GM18909 (cell line): ENCODE measurements at regions not wholly inside any gene's neighbourhood (a gene's known extent, or its start where the extent isn't known, plus 50 kb on each side); places are given as distances from the start of the nearest gene placed in this dataset.
"Not testable (repeated sequence)": the region's sequence is repeated elsewhere in the genome, so short reads cannot be mapped to it uniquely, and the experiment has no call there.

Source experiments
- ATAC-seq: cut with Tn5 transposase; IDR thresholded peaks from one replicate; pipeline ENCODE4 v1.9.1; 2021; ENCODE audit warnings: mild to moderate bottlenecking; ENCODE audit not compliant: unreplicated experiment, poor library complexity

DNA sequence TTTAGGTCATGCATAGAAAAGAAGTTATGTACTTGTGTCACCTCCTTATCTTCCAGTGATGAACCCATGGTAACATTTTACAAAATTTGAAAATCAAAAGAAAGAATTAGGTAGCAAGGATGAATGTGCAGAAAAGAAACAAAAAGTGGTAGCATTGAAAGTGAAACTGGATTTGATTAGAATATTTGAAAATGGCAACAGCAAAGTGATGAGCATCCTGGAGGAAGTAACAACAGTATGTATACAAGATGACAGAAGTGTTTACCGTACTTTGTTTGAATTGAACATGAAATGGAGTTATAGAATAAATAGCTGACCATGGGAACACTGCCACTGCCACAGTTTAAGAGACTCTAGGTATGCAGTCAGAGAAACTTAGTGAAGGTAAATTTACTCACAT is 1313.1 kb downstream of the CDH11 start:
- ATAC-seq = no peak

DNA sequence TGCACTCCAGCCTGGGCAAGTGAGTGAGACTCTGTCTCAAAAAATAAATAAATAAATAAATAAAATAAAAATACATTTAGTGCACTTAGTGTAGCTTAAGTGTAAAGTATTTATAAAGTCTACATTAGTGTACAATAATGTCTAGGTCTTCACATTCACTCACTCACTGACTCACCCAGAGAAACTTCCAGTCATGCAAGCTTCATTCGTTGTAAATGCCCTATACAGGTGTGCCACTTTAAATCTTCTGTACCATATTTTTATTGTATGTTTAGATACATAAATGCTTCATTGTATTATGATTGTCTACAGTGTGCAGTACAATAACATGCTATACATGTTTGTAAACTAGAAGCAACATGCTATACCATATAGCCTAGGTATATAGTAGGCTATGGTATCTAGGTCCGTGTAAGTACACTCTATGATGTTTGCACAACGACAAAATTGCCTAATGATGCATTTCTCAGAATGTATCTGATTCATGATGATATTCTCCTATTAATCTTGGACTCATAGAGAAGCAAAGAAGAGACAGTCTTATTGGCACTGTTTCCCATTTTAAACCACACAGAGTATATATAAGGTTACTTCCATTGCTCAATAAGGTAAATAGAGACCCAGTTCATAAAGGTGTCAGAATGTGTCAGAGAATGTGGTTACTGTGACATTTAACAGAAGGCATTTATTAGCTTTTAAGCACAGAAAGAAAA is 1314.9 kb downstream of the CDH11 start:
- ATAC-seq = no peak

DNA sequence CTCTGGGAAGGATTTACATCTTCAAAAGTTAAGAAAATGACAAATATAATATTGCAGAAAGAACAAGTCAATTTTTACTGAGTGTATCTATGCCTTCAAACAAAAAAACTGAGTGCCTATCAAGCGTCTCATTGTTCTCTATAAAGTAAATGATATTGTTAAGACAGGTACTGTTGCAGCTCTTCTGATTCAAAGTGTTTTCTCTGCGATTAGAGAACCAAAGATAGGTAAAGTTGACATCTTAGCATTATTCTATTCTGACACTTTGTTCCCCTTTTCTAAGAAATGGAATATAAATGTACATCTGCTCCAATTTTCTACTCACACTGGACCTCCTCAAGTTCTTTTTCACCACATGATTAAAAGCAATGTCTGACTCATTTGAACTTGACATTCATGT is 1317.7 kb downstream of the CDH11 start:
- no peak for ATAC-seq

DNA sequence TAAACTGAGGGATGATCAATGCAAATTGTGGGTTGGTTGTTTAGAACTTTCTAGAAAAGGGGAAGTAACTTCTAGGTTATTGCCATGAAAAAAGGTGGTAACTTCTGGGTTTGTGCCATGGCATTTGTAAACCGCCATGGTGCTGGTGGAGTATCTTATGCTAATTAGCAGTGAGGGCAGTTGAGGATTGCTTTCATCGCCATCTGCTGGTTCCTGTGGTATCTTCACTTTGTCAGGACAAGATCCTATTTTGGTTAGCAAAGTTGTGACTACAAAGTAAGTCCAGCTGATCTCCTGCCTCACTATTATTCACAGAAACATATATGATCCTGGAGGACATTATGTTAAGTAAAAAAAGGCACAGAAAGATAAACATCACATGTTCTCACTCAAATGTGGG is 1332.3 kb downstream of the CDH11 start:
- no peak for ATAC-seq

DNA sequence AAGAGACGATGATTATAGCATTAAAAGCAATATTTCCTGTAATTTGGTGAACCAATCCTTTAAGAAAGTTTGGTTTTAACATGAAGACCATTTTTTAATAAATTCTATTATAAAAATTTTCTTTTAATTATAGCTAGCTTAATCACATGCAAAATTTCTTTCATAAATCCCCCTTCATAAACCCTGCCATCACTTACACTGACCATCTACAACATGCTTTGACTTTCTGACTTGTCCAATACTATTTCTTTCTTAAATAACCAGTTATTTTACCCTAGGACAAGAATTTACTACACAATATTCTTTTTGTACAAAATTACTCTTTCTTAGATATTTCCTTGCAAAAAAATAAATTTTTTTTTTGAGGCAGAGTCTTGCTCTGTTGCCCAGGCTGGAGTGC is 1334.8 kb downstream of the CDH11 start:
- ATAC-seq = no peak

DNA sequence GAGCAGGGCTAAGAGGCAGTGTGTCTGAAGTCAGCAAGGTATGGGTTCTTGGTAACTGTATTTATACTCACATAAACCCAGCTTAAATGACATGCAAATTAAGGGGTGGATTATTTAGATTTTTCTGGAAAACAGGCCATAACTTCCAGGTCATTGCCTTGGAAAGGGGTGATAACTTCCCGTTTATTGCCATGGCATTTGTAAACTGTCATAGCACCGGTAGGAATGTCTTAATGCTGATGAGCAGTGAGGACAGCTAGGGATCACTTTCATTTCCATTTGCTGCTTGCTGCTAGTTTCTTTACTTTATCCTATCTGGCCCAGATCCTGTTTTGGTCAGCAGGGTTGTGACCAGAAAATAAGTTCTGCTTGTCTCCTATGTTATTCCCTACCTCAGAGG is 1336.7 kb downstream of the CDH11 start:
- no peak for ATAC-seq

DNA sequence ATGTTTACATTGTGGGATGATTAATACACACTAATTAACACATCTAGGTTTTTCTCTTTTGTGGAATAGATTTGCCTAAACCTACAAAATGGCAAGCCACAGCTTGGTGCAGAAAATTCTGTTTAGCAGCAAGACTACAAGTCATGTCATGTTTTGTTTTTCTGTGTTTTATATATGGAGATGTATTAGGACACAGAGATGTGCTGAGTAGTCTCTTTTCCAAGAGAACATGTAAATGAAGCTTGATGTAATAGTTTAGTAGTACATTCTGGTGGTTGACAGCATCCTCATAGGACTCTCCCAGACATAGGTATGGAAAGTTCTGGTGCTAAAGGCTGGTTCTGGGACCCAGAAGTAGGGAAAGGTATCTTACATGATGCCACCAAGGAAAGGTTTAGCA is 1345.4 kb downstream of the CDH11 start:
- ATAC-seq = no peak

DNA sequence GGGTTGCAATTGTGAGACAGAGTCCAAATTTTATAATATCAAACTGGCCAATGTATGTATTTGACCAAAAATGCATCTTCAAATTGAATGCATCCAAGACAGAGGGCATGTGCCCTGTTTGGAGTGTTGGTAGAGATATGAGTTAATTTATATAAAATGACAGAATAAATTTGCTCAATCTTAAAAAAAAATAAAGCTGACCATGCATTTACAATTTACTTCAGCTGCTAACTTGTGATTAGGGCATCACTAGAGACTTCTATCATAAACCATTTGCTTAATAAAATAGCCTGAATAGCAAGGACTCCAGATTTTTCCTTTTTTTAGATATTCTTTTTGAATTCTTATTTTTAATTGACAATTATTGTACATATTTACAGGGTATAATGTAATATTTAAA is 1345.8 kb downstream of the CDH11 start:
- no peak for ATAC-seq

DNA sequence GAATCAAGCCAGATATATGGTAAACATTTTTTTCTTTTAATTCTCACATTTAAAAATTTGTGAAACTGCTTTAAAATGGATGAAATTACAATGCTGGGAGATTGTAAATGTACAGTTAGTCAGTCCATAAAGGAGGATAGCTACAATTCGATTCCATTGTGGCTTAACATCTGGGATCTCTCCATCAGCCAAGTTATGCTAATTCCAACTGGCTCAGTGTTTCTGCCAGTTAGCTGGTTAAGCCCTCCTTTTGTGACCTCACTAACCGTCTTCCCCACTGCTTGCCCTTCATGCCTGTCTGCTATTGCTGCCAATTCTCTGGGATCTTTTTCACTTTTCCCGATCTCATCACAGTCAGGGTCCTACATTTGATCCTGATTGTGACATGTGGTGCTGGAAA is 1347.6 kb downstream of the CDH11 start:
- no peak for ATAC-seq

DNA sequence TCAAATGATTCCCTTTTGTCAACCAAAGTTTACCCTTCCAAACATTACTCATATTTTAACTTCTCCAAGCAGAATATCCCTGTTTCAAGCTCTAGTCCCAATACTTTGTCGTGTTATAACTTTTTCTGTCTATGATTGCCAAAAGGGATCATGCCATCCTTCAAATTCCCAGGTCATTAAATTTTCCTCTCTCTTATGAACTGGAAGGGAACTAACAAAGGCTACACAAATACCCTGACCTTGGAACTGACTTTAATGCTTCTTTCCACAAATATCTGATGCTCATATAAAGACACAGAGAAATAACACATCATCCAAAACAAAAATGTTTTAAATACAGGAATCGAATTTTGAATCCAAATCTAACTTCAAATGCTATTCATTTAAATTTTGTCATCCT is 1352.7 kb downstream of the CDH11 start:
- ATAC-seq = no peak

DNA sequence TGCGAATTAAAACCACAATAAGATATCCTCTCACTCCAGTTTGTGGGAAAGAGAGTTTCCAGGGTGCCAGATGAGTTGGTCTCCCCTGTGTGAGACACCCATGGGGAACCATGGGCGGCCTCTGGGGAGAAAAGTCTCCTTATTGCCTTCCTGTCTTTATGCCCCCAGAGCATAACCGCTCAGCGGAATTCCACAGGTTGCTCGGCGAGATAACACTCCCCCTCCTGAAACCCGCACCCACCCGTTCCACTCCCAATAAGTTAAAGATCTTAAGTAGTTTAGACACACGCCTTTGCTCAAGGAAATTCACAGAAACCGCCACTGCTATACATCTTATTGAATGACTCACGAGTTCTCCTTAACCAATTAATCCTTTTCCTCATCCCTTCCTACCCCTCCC is 1361.6 kb downstream of the CDH11 start:
- not testable (repeated sequence) for ATAC-seq

DNA sequence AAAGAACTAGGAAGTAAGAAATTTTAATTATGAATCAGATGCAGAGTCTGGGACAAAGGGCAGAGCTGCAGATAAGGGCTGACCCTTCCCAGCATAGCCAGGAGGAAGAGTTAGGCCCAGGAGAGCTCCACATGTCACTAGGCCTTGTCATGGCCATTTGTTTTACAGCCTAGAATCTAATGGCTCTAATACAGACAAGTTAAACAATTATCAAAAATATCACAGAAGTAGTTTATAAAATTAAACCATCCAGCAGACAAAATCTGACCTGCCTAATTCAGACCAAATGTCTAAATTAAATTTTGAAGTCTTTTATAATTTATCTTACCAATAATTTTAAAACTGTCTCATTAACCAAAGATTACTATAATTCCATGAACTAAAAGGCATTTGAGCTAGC is 1369.5 kb downstream of the CDH11 start:
- ATAC-seq = no peak

DNA sequence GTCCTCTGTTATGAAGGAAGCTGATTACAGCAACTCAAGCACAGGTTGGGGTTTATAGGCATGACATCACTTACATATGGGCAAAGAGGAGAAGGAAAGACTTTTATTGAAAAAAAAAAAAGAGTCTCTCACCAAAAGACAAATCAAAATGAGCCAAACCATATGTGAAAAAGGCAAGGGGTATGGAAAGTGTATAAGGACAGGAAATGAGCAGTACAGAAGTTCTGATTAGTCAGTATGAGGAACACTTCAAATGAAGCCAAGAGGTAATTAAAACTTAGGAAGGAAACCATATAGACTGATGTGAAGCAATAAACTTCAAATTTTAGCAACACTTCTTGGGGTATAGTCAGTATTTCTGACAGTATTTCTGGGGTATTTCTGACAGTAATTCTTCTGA is 1372.6 kb downstream of the CDH11 start:
- ATAC-seq = no peak

DNA sequence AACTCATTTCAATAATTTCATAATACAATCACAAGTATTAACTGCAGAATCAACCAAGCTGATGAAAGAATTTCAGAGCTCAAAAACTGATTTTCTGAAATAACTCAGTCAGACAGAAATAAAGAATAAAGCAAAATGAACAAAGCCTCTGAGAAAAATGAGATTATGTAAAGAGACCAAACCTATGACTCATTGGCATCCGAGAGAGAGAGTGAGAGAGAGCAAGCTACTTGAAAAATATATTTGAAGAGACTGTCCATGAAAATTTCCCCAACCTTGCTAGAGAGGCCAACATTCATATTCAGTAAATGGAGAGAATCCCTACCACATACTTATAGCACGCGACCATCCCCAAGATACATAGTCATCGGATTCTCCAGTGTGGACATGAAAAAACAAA is 1376.4 kb downstream of the CDH11 start:
- ATAC-seq = no peak

DNA sequence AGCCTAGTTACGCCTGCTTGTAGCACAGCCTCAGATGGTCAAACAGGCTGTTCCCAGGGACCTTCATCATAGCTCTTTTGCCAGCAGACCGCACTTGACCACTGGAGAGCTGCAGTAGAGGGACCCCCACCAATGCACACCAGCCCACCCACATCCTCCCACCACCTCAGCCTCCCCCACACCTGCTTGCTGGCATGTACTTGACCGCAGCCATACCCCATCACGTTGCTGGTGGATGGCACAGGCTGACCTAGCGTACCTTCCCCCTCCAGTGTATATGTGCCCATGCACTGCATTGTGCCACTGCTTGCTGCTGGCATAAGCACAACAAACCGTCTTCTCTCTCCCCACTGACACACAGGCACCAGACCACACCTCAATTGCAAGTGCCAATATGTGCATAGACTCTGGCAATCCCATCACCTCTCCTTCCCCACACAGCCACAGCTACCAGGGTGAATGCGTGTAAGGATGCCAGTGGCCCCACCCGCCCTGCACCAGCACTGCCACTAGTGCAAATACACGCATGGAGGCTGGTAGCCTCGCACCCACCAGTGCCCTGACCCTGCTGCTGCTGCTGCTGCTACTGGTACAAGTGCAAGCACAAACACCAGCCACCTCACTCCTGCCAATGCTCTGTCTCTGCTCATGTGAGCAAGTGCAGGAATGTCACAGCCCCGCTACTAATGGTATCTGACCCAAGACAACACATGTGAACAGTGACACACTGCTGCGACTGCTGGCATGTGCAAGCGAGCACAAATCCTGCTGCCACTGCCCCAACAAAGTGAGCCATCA is 1377.6 kb downstream of the CDH11 start:
- ATAC-seq = no peak

DNA sequence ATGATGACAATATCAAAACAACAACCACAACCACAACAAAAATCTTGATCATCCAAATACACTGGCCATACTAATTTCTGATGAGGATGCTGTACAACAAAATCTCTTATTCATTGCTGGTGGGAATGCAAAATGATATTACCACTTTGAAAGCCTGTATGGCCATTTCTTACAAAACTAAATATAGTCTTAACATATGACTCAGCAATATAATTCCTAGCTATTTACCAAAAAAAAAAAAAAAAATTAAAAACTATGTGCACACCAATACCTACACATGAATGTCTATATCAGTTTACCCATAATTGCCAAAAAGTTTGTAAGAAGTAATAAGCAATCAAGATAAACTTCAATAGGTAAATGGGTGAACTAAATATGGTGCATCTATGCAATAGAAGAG is 1379.7 kb downstream of the CDH11 start:
- ATAC-seq = no peak

DNA sequence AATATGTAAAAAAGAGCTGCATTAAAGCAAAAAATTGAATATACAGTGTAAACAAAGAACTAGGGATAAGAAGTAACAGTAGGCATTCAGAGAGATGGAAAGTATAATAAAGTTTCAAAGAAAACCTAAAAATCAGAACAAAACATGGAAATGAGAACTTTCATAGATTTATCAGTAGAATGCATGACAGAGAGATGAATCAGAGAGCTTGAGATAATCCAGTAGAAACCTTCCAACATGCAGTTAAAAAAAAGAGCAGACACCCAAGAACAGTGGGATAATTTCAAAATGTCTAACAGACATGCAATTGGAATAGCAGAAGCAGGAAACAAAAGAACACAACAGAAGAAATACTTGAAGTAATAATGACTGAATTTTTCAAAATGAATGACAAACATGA is 1384.2 kb downstream of the CDH11 start:
- ATAC-seq = no peak

DNA sequence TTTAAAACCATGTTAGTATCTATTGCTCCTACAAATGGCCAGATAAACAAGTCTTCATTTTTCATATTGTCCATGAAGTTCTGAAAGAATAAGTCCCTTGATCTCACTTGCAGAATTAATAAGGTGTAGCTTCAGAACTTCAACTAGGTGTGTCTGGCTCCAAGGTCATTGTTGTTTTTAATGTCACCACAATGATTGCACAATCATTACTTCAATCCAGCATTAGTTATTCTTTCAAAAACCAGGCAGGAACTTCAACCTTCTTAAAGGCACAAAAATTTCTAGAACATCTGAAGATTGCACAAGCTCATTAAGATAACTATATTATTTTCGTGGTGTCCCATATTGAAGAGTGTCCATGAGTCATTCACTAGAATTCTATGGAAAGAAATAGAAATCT is 1386.4 kb downstream of the CDH11 start:
- no peak for ATAC-seq

DNA sequence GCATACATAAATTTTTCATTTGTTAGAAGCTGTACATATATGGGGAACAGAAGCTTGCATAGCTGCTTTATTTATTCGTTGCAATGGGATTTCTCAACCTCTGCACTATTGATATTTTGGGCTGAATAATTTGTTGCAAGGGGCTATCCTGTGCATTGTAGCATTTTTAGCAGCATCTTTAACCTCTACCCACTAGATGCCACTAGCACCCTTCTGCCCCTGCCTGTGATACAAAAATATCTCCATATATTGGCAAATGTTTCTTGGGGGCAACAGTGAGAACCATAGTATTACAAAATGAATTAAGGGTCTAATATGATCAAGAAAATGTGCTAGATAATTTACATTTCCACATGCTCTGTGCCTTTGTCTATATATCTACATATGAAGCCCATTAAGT is 1401.0 kb downstream of the CDH11 start:
- no peak for ATAC-seq

DNA sequence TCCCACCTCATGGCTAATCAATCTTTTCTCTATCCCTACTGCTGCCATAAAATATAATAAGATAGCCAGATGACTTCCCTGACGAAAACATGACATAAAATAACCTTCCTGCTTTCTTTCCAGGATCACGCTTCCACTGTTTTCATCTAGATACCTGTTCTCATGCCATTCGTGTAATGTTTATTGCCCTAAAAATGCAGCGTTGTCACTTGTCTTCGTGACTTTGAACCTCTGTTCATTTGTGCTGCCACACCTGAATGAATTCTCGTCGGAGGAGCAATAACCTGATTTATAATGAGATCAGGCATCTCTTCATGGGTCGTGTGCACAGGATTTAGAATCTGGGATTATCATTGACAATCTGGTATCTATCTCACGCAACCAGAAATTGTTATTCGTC is 1401.9 kb downstream of the CDH11 start:
- ATAC-seq = no peak

DNA sequence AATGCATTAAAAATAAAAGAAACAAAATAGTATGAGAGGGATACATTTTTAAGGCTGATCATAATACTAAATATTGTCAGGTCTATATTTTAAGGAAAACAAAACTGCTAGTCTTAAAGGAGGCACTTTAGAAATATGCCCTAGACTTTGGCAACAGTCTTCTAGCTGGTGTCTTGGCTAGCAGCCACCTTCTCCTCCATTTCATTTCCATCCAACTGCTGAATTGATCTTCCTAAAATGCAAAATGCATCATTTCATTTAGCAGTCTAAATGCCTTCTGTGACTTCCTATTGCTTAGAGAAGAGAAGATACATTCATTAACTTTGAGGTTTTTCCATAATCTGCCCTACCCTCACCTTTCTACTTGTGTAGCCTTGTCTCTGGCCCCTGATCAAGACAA is 1404.1 kb downstream of the CDH11 start:
- ATAC-seq = no peak

DNA sequence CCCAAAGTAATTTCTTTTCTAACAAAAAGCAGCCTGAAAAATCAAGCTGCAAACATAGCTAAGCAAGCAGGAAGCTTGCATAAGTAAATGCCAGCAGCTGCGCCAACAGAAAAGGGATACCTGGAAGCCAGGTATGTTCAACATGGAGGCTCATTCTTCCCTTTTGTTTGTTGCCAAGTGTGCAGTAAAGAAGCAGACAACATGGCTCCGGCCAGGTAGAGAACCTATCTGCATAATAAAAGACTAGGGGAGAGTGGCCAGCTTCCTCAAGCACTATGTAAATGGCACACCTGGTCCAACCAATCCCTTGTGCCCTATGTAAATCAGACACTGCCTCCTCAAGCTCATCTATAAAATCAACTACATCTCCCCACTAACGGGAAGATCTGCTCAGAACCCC is 1407.0 kb downstream of the CDH11 start:
- ATAC-seq = no peak
